ENCODE measurements at regions not wholly inside any gene's neighbourhood (a gene's known extent, or its start where the extent isn't known, plus 50 kb on each side); places are given as distances from the start of the nearest gene placed in this dataset.
"Not testable (repeated sequence)": the region's sequence is repeated elsewhere in the genome, so short reads cannot be mapped to it uniquely, and the experiment has no call there.

DNA sequence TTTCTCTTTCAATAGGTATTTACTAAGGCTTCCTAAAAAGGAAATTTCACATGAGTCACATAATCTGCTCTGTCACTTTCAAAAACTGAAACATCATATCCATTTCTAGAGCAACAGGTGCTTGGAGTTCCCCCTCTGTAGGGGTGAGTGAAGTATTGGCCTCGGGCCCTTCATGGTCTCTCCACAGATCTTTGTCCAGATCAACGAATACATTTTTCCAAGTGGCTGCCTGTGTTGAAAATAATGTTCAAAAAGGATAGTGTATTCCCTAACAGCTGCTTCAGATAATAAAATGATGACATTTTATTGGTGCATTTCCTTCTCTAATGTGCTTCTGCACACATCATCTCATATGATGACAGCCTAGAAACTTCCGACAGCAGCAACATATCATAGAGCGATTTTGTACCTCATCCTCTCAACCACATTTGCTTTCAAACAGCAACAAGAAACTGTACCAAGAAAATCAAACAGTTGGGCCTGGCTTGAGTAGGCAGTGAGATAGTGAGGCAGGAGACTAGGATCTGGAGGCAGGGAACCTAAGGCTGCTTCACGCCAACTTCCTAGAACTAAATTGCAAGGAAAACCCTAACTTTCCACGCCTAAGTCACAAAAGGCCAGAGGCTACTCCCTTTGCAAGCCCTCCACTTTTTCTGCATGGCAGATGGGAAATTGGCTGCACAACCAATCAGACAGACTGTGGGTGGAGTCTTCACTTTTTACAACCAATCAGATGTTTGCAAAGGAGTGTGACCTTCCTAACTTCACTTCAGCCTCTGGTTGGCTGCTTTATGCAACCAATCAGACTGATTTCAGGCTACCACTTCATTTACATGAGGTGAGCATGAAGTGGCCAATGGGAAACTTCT lies 340.2 kb downstream of the LRRC3B start:
- DNase-seq (ENCODE audit: extremely low read depth in 1 of 11, low read depth in 9 of 11, low spot score in 4 of 11): no peak

DNA sequence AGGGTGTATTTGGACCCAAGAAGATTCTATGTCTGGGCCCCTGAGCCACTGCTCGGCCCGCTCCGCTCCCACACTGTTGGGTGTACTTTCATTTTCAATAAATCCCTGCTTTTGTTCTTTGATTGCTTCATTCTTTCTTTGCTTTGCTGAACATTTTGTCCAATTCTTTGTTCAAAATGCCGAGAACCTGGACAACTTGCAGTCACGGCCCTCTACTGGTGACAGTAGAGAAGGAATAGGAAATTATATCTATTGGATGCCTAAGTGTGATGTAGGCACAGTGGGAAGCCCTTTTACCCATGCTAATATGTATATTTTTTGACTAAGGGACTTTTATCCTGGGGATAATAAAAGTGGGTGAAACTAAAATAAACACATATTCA lies 340.8 kb downstream of the LRRC3B start:
- no peak for DNase-seq (ENCODE audit: extremely low read depth in 1 of 11, low read depth in 9 of 11, low spot score in 4 of 11)

DNA sequence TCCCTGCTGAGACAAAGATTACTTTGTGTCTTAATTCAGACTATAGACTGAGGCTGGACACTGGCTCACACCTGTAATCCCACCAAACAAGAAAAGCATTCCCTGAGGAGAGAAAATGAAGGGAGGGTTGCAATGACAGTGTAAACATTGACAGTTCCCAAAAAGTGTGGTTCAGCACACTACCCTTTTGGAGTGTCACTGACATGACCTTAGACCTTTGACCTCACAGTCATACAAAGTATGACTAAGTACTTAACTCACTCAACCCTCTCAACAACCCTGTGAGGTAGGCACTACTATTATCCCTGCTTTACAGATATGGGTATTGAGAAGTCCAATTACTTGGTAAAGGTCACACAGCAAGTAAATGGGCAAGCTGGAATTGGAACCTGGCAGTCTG lies 341.7 kb downstream of the LRRC3B start:
- DNase-seq (ENCODE audit: extremely low read depth in 1 of 11, low read depth in 9 of 11, low spot score in 4 of 11): no peak

DNA sequence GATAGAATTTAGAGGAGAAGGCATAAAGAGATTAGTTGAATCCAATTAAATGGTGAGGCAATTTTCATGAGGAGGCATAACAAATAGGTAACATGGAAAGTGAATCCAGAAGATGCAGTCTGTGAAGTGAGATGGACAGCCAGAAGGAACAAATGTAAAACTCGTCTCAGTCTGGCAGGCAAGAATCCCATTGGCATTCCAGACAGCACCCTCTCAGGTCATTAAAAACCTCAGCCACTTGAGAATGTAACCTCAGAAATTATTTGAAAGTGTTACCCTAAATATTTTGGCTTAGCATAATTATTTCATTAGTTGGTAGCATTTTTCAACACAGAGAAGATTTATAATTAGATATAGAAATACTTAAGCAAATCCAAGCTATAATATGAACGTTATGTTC lies 342.3 kb downstream of the LRRC3B start:
- no peak for DNase-seq (ENCODE audit: extremely low read depth in 1 of 11, low read depth in 9 of 11, low spot score in 4 of 11)

DNA sequence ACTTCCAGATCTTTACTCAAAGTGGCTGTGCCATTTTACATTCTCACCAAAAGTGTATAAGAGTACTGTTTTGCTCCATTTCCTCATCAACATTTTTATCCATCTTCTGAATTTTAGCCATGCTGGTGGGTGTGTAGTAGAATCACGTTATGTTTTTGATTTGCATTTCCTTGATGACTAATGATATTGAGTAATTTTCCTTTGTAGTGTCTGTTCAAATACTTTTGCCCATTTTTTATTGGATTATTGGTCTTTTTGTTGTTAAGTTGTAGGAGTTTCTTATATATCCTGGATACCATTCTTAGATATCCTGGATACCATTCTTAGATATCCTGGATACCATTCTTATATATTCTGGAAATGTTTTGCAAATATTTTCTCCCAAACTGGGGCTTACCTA lies 344.9 kb downstream of the LRRC3B start:
- DNase-seq (ENCODE audit: extremely low read depth in 1 of 11, low read depth in 9 of 11, low spot score in 4 of 11): no peak

DNA sequence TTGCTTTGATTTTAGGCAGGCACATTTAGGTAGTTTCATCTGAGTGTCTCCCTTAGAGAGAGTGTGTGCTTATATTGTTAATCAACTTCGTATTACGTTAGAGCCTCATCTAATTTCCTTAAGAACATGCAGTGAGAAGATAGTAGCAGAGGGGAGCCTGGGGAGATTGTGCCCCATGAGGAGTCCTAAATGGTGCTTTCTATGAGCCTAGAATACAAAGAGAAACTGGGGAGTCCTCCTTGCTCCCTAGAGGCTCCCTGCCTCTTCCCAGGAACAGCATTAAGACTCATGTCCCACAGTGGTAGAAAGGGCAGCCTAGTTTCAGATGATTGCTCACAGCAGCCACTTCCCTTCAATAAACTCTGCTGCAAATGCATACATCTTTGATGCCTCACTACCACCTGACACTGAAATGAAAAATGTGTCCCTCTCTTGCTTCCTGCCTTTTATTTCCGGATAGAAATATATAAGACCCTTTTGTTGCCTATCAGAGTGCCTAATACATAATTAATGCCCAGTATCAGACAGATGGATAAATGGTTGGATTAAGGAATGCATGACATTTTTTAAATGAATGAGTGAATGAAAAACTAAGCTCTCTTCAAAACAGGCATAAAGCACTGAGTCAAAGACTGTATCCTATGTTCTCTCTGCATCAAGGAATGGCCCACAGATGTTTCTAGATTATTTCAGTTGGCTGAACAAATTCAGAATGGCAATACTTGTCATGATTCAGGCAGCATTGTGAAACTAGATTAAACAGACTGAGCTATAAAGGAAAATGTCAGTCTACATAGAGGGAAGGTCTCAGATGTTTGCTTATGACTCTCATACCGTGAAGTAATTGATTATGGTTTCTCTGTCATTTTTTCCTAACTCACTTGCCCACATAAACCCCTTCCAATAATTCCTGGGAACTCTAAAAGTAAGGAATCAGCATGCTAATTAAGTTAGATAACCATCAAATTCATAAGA lies 362.1 kb downstream of the LRRC3B start:
- no peak for DNase-seq (ENCODE audit: extremely low read depth in 1 of 11, low read depth in 9 of 11, low spot score in 4 of 11)

DNA sequence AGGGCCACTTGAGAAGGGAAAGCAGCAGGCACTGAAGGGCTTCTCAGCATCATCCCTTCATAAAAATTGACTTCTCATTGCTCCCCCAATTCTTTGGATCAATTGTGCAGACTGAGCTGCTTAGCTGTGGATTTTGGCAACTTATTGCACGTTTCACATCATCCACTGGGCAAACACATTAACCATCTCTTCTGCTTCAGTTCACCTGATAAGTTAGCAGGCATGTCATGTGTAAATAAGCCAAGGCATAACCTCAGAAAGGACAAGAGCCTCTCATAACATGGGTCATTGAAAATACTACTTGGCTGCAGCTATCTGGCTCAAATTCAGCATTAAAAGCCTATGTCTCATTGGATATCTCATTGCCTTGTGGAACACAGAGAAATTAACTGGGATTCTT lies 366.5 kb downstream of the LRRC3B start:
- no peak for DNase-seq (ENCODE audit: extremely low read depth in 1 of 11, low read depth in 9 of 11, low spot score in 4 of 11)

DNA sequence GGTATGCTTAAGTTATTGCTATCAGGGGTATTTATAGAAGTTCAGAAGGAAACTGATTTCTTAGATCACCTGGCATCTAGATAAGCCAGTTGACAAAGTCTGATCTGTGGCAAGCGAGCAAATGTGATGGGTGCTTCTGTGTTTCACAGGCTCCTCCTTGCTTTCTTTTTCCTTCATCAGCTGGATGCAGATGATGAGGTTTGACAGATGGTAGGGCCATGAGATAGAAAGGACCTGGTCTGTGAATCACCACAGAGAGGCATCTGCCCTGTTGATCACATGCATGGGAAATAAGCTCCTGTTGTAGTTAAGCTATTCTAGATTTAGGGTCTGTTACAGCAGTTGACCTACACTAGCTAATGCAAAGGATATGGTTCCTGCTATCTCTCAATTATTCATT lies 372.0 kb downstream of the NEK10 start:
- no peak for DNase-seq (ENCODE audit: extremely low read depth in 1 of 11, low read depth in 9 of 11, low spot score in 4 of 11)

DNA sequence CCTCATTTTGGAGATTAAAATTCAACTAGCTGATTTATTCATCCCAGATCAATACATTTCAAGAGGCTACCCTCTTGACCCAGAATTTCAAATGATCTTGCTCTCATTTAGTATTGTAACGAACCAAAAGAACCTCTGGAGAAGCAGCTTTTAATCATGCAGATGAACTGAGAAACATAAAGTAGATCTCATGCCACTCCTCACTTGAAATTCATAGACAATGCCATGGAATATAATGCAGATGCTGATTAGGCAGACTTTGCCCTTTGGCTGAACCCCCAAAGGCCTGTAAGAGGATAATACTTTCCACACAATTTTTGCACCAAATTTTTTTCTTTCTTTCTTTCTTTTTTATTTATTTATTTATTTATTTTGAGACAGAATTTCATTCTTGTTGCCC lies 358.3 kb downstream of the NEK10 start:
- no peak for DNase-seq (ENCODE audit: extremely low read depth in 1 of 11, low read depth in 9 of 11, low spot score in 4 of 11)

DNA sequence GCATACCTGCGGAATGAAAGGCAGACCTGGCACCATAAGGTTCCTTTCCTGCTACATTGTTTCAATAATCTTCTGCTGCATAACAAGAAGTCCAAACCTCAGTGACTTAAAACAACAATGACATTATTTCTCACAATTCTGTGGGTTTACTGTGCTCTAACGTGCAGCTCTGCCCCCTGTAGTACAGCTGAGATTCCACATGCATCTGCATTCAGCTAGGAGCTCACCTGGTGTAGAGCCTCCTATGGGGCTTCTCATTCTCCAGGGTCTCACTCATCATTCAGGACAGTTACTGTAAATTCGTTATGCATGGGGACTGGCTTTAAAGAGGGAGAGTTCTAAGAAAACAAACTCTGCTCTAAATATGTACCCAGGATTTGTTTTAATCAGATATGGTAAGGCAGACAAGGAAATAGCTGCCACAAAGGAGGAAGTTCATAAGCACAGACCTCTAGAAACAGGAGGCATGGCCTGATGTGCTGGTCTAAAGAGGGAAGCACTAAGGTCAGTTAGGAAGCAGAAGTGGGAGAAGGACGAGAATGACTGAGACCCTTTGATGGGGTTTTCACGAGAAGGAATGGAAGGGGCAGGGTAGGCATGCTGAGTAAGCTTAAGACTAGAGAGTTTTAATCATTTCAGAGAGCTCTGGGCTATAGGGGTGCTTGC lies 347.0 kb downstream of the NEK10 start:
- DNase-seq (ENCODE audit: extremely low read depth in 1 of 11, low read depth in 9 of 11, low spot score in 4 of 11): no peak

DNA sequence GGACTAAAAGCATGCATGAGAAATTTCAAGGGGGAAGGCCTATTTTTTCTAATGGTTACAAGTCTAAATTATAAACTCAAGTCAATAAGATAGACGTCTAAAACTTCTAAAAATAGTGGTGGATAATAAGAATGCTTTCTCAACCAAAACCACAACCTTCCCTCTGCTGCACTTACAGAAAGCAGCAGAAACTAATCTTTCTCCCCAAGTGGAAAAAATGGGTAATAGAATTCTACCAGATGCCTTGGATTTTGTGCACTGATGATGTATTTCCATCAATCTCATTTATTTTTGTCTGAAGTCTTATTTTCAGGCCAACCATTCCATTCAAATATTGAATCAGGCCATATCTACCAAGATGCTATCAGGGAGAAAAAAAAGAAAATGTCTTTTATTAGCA lies 344.7 kb downstream of the NEK10 start:
- no peak for DNase-seq (ENCODE audit: extremely low read depth in 1 of 11, low read depth in 9 of 11, low spot score in 4 of 11)

DNA sequence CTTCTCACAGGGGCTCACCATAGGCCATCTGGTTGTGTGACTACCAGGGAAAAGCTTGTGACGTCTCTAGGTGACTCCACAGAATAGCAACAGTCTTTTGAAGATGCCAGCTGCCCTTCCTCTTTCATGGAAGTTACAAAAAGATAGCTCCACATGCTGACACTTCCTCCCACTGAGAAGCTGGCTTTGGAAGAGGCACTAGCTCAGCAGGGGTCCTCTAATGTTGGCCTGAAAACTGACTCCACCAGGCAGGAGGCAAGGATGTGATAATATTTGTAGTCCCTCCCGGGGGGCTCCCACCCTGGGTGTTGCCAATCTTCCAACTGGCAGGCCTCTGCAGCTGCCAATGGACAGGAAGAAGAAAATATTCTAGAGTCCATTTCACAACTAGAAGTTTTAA lies 343.5 kb downstream of the NEK10 start:
- no peak for DNase-seq (ENCODE audit: extremely low read depth in 1 of 11, low read depth in 9 of 11, low spot score in 4 of 11)

DNA sequence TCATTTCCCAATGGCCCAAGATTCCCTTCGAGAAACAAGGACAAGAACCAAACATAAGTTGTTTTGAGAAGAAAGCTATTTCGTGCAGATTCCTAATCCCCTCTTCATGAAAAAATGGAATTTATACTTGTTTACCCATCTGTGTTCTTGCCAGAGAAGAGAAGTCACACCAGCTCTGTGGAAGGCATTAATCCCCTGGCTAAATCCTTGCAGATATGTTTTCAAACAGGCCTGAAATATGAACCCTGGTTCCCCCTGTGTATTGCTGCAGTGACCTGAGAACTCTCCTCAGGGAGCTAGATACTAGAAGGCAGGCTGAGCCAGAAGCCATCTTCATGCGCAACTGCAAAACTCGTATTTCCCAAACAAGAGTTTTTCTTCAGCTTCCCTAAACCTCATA lies 337.7 kb downstream of the NEK10 start:
- DNase-seq (ENCODE audit: extremely low read depth in 1 of 11, low read depth in 9 of 11, low spot score in 4 of 11): no peak

DNA sequence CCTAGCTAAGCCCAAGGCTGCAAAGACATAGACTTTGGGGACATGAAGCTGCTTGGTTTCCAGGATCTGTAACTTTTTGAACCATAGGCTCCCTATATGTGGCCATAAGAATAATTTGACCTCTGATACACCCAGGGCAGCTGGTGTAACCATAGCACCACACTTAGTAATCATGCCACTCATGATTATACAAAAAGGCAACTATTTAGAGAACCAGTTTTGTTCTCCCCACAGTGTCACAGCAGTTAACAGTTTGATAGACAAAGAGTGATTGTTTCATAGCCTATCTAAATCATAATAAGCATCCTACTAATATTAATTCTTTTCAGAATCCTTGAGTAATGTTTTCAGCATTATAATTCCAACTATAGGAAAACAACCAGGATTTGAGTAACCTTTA lies 334.9 kb downstream of the NEK10 start:
- no peak for DNase-seq (ENCODE audit: extremely low read depth in 1 of 11, low read depth in 9 of 11, low spot score in 4 of 11)

DNA sequence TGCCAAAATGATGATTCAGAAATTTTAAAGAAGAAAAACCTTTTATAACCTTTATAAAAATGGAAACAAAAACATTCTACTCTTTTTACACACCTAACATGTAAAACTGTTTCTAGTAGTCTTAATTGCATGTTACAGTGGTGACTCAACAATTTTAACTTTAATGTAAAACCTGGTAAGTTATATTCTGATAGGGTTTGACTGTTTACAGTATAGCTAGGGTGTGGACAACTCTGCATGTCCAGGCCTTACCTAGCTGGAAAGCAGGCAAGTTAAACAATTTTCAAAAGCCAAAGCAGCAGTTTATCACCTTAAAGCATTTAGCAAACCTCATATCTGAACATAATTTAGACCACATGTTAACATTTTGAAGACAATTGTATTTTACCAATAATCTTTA lies 328.5 kb downstream of the NEK10 start:
- no peak for DNase-seq (ENCODE audit: extremely low read depth in 1 of 11, low read depth in 9 of 11, low spot score in 4 of 11)

DNA sequence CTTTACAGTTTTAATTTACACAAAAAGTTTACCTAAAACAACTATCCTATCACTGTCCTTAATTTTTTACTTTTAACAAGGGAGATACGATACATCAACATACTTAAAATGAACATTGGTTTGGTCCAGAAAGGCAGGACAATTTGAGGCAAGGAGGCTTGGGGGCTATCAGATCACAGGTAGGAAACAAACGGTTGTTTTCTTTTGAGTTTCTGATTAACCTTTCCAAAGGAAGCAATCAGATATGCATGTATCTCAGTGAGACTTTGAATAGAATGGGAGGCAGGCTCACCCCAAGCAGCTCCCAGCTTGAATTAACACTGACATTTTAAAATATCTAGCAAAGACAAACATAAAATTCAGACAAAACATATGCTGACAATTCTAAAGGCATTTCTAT lies 326.6 kb downstream of the NEK10 start:
- not testable (repeated sequence) for DNase-seq (ENCODE audit: extremely low read depth in 1 of 11, low read depth in 9 of 11, low spot score in 4 of 11)

DNA sequence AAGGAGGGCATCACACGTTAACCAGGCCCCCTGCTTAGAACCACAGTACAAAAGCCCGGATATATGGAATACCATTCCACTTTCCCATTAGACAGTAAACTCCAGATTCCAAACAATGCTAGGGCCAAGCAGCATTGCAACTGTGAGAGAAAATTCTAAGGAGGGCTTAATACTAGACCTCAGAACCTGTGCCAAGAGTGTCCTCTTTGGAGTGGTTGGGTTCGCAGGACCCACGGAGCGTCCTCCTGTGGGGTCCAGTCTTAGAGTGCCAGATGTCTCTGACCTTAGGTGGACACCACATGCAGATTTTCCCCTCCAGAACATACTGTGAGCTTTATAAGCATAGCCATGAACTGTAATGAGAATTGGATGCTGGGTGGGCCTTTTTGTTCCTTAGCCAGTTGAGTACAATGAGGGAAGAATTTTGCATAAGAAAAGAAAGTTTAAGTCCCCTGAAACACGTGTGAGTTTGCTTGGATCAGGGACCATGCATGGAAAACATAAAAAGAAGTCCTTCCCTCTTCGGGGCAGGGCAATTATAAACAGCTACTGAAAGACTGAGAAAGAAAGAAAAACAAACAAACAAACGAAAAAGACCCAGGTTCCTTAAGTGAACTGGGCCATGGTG lies 325.7 kb downstream of the NEK10 start:
- DNase-seq (ENCODE audit: extremely low read depth in 1 of 11, low read depth in 9 of 11, low spot score in 4 of 11): no peak

DNA sequence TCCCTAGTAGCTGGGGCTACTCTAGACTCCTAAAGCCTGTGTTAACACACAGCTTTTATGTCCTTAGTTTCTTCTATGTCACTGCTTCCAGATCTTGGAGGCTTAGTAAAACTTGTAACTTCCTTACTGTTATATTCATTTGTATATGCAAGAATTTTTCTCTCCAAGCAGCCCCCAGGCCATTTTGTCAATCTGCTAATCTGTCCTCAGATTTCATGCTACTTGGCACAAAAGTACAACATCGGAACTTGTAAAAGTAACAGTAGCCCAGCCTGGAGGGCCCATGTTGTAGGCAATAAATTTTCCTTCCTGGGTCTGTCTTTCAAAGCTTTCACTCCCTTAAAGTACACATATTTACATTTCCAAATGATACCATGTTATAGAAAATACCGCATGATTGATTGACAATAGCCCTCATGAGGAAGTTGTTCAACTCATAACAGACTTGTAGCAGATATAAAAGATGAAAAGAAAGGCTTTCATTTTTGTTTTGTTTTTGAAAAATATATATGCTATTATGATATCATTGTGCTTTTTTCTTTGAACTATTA lies 324.2 kb downstream of the NEK10 start:
- DNase-seq (ENCODE audit: extremely low read depth in 1 of 11, low read depth in 9 of 11, low spot score in 4 of 11): no peak

DNA sequence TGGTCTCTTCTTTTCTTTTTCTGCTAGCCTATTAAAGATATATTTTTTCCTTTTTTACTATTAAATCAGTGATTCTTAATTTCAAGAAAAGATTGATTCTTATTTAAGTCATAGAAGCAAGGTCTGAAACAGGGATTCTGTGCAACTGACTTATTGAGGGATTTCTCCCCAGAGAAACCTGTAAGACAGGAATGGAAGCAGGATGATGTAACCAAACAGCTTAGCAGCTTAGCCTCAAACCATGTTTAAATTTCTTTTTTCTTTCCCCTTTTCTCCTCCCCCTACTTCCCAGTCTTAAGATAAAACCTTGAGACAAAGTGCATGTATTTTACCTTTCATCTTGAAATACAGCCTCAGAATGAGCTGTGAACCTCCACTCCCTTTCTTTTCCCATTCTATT lies 322.8 kb downstream of the NEK10 start:
- peak in 3 of 11 donors; percentile 2 to 17 (median 7) for DNase-seq (ENCODE audit: extremely low read depth in 1 of 11, low read depth in 9 of 11, low spot score in 4 of 11)

Data from renal cortex interstitium (tissue), 11 donors.